ENCODE measurements at regions not wholly inside any gene's neighbourhood (a gene's known extent, or its start where the extent isn't known, plus 50 kb on each side); places are given as distances from the start of the nearest gene placed in this dataset.

DNA sequence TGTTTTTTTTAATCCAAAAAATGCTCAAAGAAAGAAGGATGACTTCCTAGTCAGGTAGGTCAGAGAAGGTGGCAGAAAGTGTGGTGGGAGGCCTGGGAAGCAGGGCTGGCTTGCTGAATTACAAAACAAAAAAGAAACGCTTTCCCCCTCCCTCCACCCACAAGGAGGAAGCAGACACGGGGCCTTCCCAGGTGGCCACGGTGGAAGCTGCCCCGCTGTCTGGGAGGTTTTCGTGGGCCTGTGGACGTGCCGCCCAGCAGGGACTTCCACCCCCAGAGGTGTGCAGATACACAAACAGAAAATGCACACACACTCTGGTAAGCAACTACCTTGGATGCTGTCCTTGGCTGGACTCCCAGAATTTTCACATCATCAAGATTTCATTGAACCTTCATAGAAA is 198.2 kb upstream of the CDH4 start:
- no peak for TF ChIP-seq FOXP2 (optimal IDR thresholded peaks at IDR 0.05; ENCODE audit: borderline replicate concordance, extremely low read depth, extremely low read length, insufficient read depth)
- TF ChIP-seq REST (IDR thresholded peaks at IDR 0.05; ENCODE audit: insufficient read depth in 1 of 2, low read depth in 2 of 2, low read length in 2 of 2), result no peak
- no peak for TF ChIP-seq TAF1 (IDR thresholded peaks at IDR 0.05; ENCODE audit: borderline replicate concordance, insufficient read depth, low read length)
- no peak for TF ChIP-seq POLR2AphosphoS5 (IDR thresholded peaks at IDR 0.05; ENCODE audit: low read depth, low read length)
- no peak for TF ChIP-seq SIN3A (IDR thresholded peaks at IDR 0.05; ENCODE audit: borderline replicate concordance, insufficient read depth, low read length)

DNA sequence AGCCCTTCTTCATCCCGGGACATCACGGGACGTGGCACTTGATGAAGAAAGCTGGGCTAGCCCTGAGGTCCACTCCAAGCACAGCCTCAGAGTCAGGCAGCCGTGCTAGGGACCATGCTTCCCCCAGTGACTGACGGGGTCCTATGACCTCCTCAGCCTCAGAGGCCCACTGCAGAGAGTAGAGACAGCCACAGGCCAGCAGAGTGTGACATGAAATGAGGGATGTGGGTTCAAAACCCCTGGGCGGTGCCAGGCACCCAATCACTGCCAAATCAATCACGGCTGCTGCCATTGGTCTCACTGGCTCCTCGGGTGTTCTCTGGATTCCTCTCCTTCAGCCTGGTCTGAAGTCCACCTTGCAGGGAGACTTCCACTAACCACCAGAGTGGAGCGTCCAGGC is 197.7 kb upstream of the CDH4 start:
- TF ChIP-seq FOXP2 (optimal IDR thresholded peaks at IDR 0.05; ENCODE audit: borderline replicate concordance, extremely low read depth, extremely low read length, insufficient read depth) (no peak), POLR2AphosphoS5 (IDR thresholded peaks at IDR 0.05; ENCODE audit: low read depth, low read length) (no peak), SIN3A (IDR thresholded peaks at IDR 0.05; ENCODE audit: borderline replicate concordance, insufficient read depth, low read length) (no peak), REST (IDR thresholded peaks at IDR 0.05; ENCODE audit: insufficient read depth in 1 of 2, low read depth in 2 of 2, low read length in 2 of 2) (no peak), TAF1 (IDR thresholded peaks at IDR 0.05; ENCODE audit: borderline replicate concordance, insufficient read depth, low read length) (no peak)

GRCh38 chr20:61055180-61056010 is 196.7 kb upstream of the CDH4 start:
- TF ChIP-seq FOXP2 (optimal IDR thresholded peaks at IDR 0.05; ENCODE audit: borderline replicate concordance, extremely low read depth, extremely low read length, insufficient read depth), result no peak

- TF ChIP-seq POLR2AphosphoS5 (IDR thresholded peaks at IDR 0.05; ENCODE audit: low read depth, low read length) (no peak), REST (IDR thresholded peaks at IDR 0.05; ENCODE audit: insufficient read depth in 1 of 2, low read depth in 2 of 2, low read length in 2 of 2) (no peak), FOXP2 (optimal IDR thresholded peaks at IDR 0.05; ENCODE audit: borderline replicate concordance, extremely low read depth, extremely low read length, insufficient read depth) (no peak), SIN3A (IDR thresholded peaks at IDR 0.05; ENCODE audit: borderline replicate concordance, insufficient read depth, low read length) (no peak), TAF1 (IDR thresholded peaks at IDR 0.05; ENCODE audit: borderline replicate concordance, insufficient read depth, low read length) (no peak)
These were observed 195.9 kb upstream of the CDH4 start for GRCh38 chr20:61056116-61056515.

- TF ChIP-seq TAF1 (IDR thresholded peaks at IDR 0.05; ENCODE audit: borderline replicate concordance, insufficient read depth, low read length) (no peak), FOXP2 (optimal IDR thresholded peaks at IDR 0.05; ENCODE audit: borderline replicate concordance, extremely low read depth, extremely low read length, insufficient read depth) (no peak), SIN3A (IDR thresholded peaks at IDR 0.05; ENCODE audit: borderline replicate concordance, insufficient read depth, low read length) (no peak), POLR2AphosphoS5 (IDR thresholded peaks at IDR 0.05; ENCODE audit: low read depth, low read length) (no peak), REST (IDR thresholded peaks at IDR 0.05; ENCODE audit: insufficient read depth in 1 of 2, low read depth in 2 of 2, low read length in 2 of 2) (no peak)
These were observed 195.2 kb upstream of the CDH4 start for GRCh38 chr20:61056627-61057442.

Measured in PFSK-1 (cell line).